Astrocyte (in vitro differentiated cells and primary cell): ENCODE measurements at regions not wholly inside any gene's neighbourhood (a gene's known extent, or its start where the extent isn't known, plus 50 kb on each side); places are given as distances from the start of the nearest gene placed in this dataset.

Source experiments
- DNase-seq: peaks from one replicate; pipeline ENCODE4 v3.0.0-alpha.2; 2010; ENCODE audit warnings: low read depth
- FAIRE-seq: peaks from 2 replicates; lab custom pipeline; 2011; peaks lifted over from hg19 to GRCh38; lab: Jason Lieb, UNC
- H2AFZ ChIP-seq: 2 replicates; pipeline ENCODE4 v1.6.0; 2012; ENCODE audit warnings: low read depth, low read length, inconsistent platforms
- H3K27ac ChIP-seq: 2 replicates; pipeline ENCODE4 v1.5.1; 2011; ENCODE audit warnings: low read depth, low read length, inconsistent platforms
- H3K27me3 ChIP-seq: 2 replicates; pipeline ENCODE4 v1.6.0; 2011; ENCODE audit warnings: low read length, inconsistent platforms; ENCODE audit not compliant: insufficient read depth
- H3K36me3 ChIP-seq: 2 replicates; pipeline ENCODE4 v1.5.1; 2011; ENCODE audit warnings: low read length, inconsistent platforms; ENCODE audit not compliant: insufficient read depth
- H3K4me1 ChIP-seq: 2 replicates; pipeline ENCODE4 v1.5.1; 2011; ENCODE audit warnings: low read length, inconsistent platforms; ENCODE audit not compliant: insufficient read depth
- H3K4me2 ChIP-seq: 2 replicates; pipeline ENCODE4 v1.6.0; 2012; ENCODE audit warnings: low read length, inconsistent platforms
- H3K4me3 ChIP-seq: 2 replicates; pipeline ENCODE4 v1.5.1; 2011; ENCODE audit warnings: low read depth, mild to moderate bottlenecking, low read length, inconsistent platforms; ENCODE audit not compliant: insufficient read depth
- H3K79me2 ChIP-seq: 2 replicates; pipeline ENCODE4 v1.6.0; 2012; ENCODE audit warnings: mild to moderate bottlenecking, low read length, inconsistent platforms; ENCODE audit not compliant: insufficient read depth
- H3K9ac ChIP-seq: 2 replicates; pipeline ENCODE4 v1.6.0; 2012; ENCODE audit warnings: mild to moderate bottlenecking, low read length, inconsistent platforms
- H3K9me3 ChIP-seq: 2 replicates; pipeline ENCODE4 v1.5.1; 2012; ENCODE audit warnings: low read depth, mild to moderate bottlenecking, low read length, inconsistent platforms; ENCODE audit not compliant: insufficient read depth
- H4K20me1 ChIP-seq: 2 replicates; pipeline ENCODE4 v1.6.0; 2012; ENCODE audit warnings: low read length, inconsistent platforms; ENCODE audit not compliant: insufficient read depth
- H3K27ac Mint-ChIP-seq: one replicate; pipeline ENCODE4 v1.8.0; 2021; ENCODE audit warnings: mild to moderate bottlenecking, mixed read lengths; ENCODE audit not compliant: unreplicated experiment
- H3K27me3 Mint-ChIP-seq: one replicate; pipeline ENCODE4 v1.8.0; 2021; ENCODE audit warnings: low read depth, mixed read lengths; ENCODE audit not compliant: unreplicated experiment
- H3K36me3 Mint-ChIP-seq: one replicate; pipeline ENCODE4 v1.8.0; 2021; ENCODE audit warnings: low read depth, mixed read lengths; ENCODE audit not compliant: unreplicated experiment
- H3K4me1 Mint-ChIP-seq: one replicate; pipeline ENCODE4 v1.8.0; 2021; ENCODE audit warnings: low read depth, mixed read lengths; ENCODE audit not compliant: unreplicated experiment
- H3K4me3 Mint-ChIP-seq: one replicate; pipeline ENCODE4 v1.8.0; 2021; ENCODE audit warnings: mild to moderate bottlenecking, moderate library complexity, mixed read lengths; ENCODE audit not compliant: unreplicated experiment
- H3K9me3 Mint-ChIP-seq: one replicate; pipeline ENCODE4 v1.8.0; 2021; ENCODE audit warnings: mild to moderate bottlenecking, mixed read lengths; ENCODE audit not compliant: unreplicated experiment
- CTCF ChIP-seq: IDR thresholded peaks from 2 replicates; pipeline ENCODE4 v1.5.1; 2011; ENCODE audit warnings: low read depth, mild to moderate bottlenecking, inconsistent platforms, low read length, moderate library complexity; ENCODE audit not compliant: insufficient read depth
- EZH2 ChIP-seq: IDR thresholded peaks from 2 replicates; pipeline ENCODE4 v1.6.1; 2012; ENCODE audit warnings: mild to moderate bottlenecking, low read length, inconsistent platforms; ENCODE audit not compliant: insufficient read depth

GRCh38 chr14:85391455-85391854 lies 138.5 kb upstream of the FLRT2 start:
- Histone ChIP-seq H2AFZ (no peak overlapping the region), H3K9ac (no peak overlapping the region), H3K27ac (no peak overlapping the region), H3K4me2 (no peak overlapping the region), H4K20me1 (no peaks in the 10 kb centered on the region), H3K27me3 (no peaks in the 10 kb centered on the region), H3K79me2 (no peaks in the 10 kb centered on the region), H3K36me3 (no peaks in the 10 kb centered on the region), H3K9me3 (no peaks in the 10 kb centered on the region), H3K4me3 (no peak overlapping the region), H3K4me1 (no peaks in the 10 kb centered on the region)
- FAIRE-seq (no peak), DNase-seq (no peak)
- Mint-ChIP-seq H3K36me3 (no peaks in the 10 kb centered on the region), H3K9me3 (no peaks in the 10 kb centered on the region), H3K27me3 (no peaks in the 10 kb centered on the region), H3K27ac (no peak overlapping the region), H3K4me3 (no peak overlapping the region), H3K4me1 (no peaks in the 10 kb centered on the region)
- TF ChIP-seq EZH2: no peak
- no peak for TF ChIP-seq CTCF

- Mint-ChIP-seq H3K4me1 (no peaks in the 10 kb centered on the region), H3K36me3 (no peaks in the 10 kb centered on the region), H3K27ac (no peak overlapping the region), H3K27me3 (no peaks in the 10 kb centered on the region), H3K9me3 (no peaks in the 10 kb centered on the region), H3K4me3 (no peak overlapping the region)
- Histone ChIP-seq H3K36me3 (no peaks in the 10 kb centered on the region), H3K4me3 (no peak overlapping the region), H3K9ac (no peak overlapping the region), H3K4me2 (no peak overlapping the region), H3K79me2 (no peaks in the 10 kb centered on the region), H4K20me1 (no peaks in the 10 kb centered on the region), H3K9me3 (no peaks in the 10 kb centered on the region), H2AFZ (no peak overlapping the region), H3K27me3 (no peaks in the 10 kb centered on the region), H3K4me1 (no peaks in the 10 kb centered on the region), H3K27ac (no peak overlapping the region)
- DNase-seq (no peak), FAIRE-seq (no peak)
- TF ChIP-seq EZH2: no peak
- no peak for TF ChIP-seq CTCF
Measured at GRCh38 chr14:85391892-85392291, 138.1 kb upstream of the FLRT2 start.

- Histone ChIP-seq H3K27ac (no peak overlapping the region), H3K36me3 (no peaks in the 10 kb centered on the region), H3K4me1 (no peaks in the 10 kb centered on the region), H3K79me2 (no peaks in the 10 kb centered on the region), H3K4me2 (no peak overlapping the region), H3K9ac (no peak overlapping the region), H3K4me3 (no peak overlapping the region), H4K20me1 (no peaks in the 10 kb centered on the region), H3K9me3 (no peaks in the 10 kb centered on the region), H3K27me3 (no peaks in the 10 kb centered on the region), H2AFZ (no peak overlapping the region)
- FAIRE-seq (peak; percentile 23), DNase-seq (peak; percentile 9)
- H3K27me3 Mint-ChIP-seq: no peaks in the 10 kb centered on the region
- peaks cover 11% of the 10 kb centered on the region for H3K4me1 Mint-ChIP-seq
- H3K4me3 Mint-ChIP-seq: no peak overlapping the region
- H3K27ac Mint-ChIP-seq: no peak overlapping the region
- no peak for TF ChIP-seq CTCF
- no peak for TF ChIP-seq EZH2
- H3K36me3 Mint-ChIP-seq: no peaks in the 10 kb centered on the region
- H3K9me3 Mint-ChIP-seq: no peaks in the 10 kb centered on the region
Measured at GRCh38 chr14:85399186-85399585, 130.8 kb upstream of the FLRT2 start.
